GM18517 (cell line): ENCODE measurements at regions not wholly inside any gene's neighbourhood (a gene's known extent, or its start where the extent isn't known, plus 50 kb on each side); places are given as distances from the start of the nearest gene placed in this dataset.

ENCODE experiments used
- ATAC-seq: cut with Tn5 transposase; IDR thresholded peaks from one replicate; pipeline ENCODE4 v1.9.1; 2021; ENCODE audit warnings: mild to moderate bottlenecking, moderate library complexity; ENCODE audit not compliant: unreplicated experiment

DNA sequence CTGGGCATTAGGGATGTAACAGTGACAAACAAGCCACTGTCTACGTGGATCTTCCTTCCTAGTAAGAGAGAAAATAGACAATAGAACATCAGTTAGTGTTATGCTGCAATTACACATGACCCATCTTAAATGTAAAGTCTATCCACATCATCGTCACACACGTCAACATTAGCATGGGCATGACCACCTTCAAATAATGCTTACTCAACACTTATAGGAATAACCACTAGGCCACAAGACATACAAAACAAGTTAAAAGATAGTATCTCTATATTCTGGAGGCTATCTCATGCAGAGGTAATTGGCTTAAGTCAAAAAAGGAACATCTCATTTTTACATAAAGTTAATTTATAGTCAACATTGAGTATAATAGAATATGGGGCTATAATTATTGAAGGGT is 156.5 kb downstream of the MOXD1 start:
- no peak for ATAC-seq

DNA sequence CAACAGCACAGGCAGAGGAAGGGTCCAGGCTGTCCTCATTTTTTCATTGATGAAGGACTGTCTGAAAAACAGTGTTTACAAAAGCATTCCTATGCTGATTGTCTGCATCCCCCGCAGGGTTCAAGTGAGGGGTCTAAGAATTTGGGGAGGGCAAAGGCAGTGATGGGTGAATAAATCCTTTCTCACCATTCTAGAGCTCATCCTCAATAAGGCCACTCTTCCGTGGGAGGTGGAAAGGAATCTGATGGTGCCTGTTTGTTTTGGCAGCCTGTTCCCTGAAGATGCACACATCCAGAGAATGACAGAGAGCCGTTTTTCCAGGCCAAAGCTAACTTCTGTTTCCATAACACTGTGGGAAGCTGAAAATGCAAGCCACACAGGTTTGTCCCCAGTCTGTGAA is 164.5 kb downstream of the MOXD1 start:
- no peak for ATAC-seq

DNA sequence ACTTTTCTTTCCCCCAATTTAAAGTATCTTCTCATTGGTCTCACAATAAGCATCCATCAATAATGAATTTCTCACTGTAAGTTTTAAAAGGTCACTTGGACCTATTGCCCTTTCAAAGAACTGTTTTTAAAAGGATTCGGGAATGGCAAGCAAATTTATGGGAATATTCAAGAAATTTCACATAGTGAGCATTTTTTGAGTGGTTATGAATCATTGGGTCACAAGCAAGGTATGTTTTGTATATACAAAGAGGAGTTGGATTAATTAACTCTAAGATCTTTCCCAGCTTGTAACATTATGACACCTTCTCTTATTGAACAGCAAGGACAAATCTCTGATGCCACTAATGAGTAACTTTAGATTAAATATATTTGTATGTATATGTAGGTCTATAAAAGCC is 165.0 kb downstream of the MOXD1 start:
- no peak for ATAC-seq

DNA sequence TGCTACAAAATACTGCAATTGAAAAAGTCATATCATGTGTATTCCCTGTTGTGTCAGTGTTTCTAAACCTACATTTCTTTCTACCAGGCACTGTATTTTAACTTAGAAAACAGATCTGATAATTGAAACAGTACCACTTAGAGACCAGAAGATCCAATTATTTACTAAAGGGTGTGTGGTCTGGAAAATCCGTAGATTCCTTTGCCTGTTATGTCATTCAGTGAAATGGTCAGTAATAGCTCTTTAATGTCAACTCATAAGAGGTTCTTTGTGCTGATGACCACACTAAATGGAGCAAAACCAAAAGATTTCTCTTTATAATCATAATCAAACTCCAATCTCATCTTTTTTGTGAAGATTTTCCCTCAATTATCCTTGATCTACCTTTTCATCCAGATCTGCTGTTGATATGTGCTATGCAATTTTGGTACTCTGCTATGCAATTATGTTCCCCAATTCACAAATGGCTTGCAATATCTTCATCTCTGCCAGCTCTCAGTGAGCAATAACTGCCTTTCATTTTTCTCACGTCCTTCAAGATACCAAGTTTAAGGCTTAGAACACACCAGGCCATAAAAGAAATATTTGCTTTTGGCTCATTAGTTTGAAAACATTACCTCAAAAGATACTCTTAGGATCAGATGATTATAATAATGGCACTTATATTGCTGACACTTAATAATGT is 165.5 kb downstream of the MOXD1 start:
- no peak for ATAC-seq

DNA sequence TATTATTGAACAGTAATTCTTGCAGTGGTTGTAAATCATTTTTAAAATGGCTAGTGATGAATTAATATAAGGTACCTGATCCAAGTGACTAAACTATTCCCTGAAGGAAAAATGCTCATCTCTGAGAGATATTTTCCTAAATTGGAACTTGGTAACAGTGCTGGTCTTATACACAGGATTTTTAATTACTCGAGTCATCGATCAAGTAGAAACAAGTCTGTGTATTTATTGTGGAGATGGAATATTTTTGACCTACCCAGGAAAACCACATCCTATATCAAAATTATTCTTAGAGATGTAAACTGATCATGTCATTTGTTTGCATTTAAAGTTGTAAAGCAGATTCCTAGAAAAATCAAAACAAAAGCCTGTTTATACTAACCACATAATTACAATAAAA is 166.9 kb downstream of the MOXD1 start:
- ATAC-seq: no peak

DNA sequence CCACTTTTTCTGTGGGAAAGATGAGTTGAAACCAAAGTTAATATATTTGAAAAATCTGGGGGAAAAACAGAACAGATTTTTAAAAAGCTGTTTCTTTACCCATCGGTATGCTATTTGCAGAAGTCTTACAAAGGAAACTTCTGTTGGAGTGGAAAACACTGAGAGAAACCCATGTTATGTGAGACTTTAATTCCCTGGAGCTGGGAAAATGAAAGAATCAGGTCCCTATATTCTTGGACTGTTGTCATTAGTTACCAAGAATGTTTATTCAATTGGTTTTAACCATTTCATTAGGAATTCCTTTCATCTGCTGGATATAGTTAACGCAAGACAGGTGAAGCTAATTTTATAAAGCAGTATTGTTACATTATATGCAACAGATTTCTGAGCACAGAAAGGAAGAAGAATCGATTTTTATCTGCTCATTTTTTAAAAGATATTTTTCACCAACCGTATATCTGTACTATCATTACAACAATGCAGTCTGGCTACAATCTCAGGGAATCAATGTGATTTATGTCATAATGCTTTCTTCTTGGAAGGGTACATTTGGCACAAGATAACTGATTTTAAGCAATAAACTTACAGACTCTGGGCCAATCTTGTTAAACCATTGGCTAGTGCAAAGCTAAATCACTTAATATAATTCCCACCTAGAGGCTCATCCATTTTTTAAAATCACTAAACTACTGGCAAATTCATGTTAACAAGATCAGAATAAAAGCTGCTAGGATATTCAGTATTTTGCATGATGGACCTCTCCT is 170.0 kb downstream of the MOXD1 start:
- ATAC-seq: no peak

DNA sequence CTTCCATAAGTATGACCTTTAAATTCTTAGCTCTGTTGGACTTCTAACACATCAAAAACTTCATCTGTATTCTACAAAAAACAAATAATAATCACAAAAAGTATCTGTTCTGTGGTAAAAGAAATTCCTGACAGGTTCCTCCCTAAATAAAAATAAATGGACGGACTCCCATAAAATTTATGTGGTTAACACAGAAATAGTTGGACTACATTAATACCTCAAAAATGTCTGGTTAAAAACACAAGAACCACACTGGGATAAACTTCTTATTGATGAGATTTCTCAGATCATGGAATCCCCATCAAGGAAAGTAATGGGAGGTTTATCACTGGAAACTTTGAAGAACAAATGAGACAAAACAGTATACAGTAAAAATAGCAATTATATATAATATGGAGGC is 172.4 kb downstream of the MOXD1 start:
- ATAC-seq: no peak

DNA sequence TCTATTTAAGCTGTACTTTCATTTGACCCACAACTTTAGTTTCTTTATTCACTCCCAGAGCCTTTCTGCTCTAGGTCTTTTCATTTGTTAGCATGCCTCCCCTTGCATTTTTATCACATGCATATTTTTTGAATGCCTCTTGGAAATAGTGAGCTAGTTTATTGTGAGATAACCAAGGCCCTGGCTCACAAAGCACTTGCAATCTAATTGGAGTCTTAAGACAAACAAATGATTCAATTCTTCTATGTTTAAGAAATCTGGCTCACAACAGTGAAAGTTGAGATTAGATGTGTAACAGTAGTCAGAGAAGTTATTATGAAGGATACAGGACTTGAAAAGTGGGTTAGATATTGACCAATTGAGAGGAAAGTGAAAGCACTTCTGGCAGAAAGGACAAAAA is 173.4 kb downstream of the MOXD1 start:
- ATAC-seq: no peak

DNA sequence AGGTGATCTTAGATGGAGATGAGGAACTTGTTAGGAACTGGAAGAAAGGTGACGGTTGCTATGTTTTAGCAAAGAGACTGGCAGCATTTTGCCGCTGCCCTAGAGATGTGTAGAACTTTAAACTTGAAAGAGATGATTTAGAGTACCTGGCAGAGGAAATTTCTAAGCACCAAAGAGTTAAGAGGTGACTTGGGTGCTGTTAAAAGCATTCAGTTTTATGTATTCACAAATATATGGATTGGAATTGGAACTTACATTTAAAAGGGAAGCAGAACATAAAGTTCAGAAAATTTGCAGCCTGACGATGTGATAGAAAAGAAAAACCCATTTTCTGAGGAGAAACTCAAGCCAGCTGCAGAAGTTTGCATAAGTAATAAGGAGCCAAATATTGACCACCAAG is 176.3 kb downstream of the MOXD1 start:
- no peak for ATAC-seq

DNA sequence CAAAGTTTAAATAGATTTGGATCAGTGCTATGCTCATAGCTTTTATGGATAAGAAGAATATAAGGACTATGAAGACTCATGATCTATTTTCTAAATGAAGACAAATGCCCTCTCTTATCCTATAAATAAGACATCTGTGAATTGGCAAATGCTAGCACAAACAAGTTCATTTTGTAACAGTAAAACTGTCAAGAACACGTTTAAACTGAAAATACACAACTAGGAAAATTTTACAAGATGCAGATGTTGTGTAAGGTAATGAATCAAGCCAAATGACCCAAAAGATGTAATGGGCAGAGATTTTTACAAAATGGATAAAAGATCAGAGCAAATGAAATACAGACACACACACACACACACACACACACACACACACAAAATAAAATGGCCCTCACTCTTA is 180.5 kb downstream of the MOXD1 start:
- ATAC-seq: no peak

DNA sequence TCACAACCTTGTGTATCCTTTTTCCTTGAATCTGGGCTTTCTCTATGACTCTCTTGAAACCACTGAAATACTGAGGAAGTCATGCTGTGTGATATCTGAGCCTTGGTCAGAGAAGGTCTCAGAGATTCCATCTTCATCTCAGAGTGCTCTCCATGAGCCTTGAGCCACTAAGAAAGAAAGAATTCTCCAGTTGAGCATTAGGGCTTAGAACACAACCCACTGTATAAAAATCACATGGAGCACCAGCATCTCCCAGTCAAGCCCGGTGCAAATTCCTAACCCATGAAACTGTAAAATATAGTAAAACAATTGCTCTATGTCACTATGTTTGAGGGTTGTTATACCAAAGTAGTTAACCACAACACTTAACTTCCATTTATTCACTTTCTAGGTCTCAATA is 181.4 kb downstream of the MOXD1 start:
- ATAC-seq: no peak

DNA sequence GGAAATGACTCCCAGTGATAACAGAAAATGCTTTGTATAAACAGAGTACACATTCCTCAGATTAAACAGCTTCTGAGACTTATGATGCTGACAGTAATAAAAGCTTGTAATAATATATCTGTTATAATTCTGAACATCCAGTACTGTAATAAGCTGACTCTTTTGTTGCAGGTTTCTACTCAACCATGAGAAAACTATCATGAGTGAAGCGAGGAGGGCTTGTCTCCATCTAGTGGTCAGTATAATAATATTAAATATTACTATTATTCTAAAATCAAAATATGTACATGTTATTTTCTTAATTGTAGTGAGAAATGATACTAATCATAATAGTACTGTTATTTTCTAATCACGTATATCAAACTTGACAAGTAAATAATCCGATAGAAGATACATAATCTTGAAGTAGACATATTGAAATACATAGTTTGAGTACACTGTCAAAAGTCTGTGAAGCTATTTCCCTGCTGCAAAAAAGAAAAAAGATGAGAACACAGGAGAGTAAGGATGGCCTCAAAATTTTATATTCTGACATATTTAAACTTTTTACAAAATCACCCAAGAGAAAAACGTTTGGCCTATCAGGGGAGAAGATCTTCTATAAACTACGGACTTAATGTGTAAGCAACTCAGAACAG is 183.1 kb downstream of the MOXD1 start:
- ATAC-seq: no peak

DNA sequence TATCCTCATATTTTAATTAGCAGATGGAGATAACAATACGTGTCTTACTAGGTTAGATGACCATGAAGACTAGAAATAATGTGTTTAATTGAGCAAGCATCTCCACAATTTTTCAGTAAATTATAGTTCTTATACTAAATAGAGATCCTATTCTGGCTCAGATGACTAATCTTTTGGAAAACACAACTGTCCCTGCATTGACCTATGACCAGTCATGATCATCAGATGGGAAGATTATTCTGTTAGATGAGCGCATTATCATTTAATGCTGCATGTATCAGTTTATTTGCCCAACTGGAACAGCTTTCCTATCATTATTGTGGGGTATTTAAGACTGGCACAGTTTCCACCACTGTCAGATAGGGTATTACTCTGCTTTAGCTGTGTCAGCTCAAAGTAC is 185.5 kb downstream of the MOXD1 start:
- no peak for ATAC-seq

DNA sequence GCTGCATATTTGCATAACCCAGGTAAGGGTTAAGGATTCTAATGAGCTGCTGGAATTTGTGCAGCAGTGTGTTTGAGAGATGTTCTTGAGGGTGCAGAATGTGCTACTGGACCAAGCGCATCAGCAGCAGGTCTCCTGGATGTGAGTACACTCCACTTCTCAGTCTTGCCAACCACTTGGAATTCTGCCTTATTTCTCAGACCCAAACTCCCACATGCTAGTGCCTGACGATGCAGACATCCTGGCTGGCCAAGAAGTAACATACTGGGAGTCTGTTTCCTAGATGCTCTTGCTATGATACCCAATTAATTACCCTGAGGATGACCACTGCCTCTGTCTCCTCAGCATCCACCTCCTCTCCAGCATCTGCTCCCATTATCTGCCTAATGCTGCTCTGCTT is 186.6 kb downstream of the MOXD1 start:
- ATAC-seq: no peak

DNA sequence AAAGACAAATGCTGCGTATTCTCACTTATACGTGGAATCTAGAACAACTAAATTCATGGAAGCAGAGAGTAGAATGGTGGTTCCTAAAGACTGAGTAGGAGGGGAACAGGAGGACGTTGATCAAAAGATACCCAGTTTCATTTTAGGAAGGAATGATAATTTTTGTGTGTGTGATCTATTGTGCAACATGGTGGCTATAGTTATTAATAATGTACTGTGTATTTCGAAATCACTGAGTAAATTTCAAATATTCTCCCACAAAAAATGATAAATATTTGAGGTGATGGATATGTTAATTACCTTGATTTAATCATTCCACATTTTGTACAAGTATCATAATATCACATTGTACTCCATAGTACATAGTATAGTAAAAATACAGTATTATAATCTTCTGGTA is 187.5 kb downstream of the MOXD1 start:
- ATAC-seq: no peak

DNA sequence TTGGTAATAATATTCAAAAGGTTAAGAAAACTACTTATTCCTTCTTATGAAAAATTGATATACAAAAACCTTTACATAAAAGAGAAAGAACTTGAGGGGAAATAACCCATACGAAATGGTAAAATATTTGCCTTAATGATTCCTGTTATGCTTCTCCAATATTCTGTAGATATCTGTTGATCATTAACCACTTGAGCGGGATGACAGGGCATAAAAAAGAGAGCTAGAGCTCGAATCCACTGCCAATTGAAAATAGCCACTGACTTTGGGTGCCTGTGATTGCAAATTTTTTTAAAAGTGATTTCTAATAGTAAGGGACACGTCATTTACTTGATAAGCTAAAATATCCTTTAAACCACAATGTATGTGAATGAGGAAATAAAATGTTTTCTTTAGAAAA is 188.1 kb downstream of the MOXD1 start:
- ATAC-seq: no peak

DNA sequence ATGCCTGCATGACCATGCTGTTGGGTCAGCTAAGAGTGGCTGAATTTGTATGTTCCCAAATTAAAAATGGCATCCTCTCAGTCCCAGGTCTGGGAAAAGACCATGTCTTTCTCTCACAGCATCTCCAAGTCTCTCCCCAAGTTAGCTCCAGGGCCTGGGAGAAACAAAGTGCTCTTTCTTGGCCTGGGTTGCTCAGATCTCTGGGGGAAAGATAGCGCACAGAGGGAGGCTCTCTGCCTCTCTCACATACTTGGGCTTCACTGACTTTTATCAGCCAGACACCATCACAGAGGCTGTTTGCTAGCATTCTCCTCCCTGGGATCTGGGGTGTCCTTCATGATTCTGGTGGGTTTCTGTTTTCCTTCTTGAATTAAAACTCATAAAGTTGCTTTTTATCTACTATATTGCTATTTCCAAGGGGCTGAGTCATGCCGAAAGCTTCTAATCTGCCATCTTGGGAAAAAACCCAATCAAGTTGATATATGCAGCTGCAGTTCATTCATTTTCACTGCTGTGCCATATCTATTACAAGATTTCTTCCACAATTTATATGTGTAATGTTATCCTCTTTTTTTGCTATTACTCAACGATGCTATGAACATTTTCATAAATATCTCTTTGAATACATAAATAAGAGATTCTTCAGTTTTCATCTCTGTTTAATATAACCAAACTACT is 190.2 kb downstream of the MOXD1 start:
- ATAC-seq: no peak

DNA sequence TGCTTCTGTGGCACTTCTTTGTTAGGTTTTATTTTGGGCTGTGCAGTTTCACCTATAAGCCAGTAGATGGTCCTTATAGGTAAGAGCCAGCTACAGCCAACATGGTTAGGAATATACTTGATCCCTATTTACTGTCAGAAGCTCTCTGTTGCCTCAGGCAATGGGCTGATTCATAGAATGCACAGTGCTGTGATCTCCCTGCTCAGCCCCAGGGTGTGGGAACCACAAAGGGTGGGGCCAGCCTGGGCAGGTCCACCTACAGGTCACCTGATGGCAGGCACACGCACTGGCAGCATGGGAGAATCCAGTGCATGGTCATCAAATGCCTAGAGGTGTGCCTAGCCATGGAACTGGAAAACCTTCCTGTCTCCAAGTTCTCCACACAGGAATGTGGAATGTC is 191.9 kb downstream of the MOXD1 start:
- ATAC-seq: no peak

DNA sequence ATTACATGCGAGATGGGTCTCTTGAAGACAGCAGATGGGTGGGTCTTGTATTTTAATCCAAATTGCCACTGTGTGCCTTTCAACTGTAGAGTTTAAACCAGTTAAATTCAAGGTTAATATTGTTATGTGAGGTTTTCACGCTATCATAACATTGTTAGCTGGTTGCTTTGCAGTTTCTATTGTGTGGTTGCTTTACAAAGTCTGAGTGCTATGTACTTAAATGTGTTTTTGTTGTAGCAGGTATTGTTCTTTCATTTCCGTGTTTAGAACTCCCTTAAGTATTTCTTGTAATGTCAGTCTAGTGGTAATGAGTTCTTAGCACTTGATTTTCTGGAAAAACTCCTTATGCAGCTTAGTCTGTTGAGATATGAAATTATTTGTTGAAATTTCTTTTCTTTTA is 193.3 kb downstream of the MOXD1 start:
- ATAC-seq: no peak

DNA sequence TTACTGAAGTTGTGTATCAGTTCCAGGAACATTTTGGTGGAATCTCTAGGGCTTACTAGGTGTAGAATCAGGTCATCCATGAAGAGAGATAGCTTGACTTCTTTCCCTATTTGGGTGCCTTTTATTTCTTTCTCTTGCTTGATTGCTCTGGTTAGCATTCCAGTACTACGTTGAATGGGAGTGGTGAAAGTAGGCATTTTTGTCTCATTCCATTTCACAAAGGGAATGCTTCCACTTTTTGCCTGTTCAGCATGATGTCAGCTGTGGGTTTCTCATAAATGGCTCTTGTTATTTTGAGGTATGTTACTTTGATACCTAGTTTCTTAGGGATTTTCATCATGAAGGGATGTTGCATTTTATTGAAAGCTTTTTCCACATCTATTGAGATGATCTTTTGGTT is 195.3 kb downstream of the MOXD1 start:
- no peak for ATAC-seq

DNA sequence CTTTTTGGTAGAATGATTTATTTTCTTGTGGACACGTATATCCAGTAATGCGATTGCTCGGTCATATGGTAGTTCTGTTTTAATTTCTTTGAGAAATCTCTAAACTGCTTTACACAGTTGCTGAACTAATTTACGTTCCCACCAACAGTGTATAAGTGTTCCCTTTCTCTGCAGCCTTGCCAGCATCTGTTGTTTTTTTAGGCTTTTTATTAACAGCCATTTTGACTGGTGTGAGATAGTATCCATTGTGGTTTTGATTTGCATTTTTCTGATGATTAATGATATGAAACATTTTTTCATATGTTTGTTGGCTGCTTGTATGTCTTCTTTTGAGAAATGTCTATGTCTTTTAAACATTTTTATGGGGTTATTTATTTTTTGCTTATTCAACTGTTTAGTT is 196.7 kb downstream of the MOXD1 start:
- ATAC-seq: no peak

DNA sequence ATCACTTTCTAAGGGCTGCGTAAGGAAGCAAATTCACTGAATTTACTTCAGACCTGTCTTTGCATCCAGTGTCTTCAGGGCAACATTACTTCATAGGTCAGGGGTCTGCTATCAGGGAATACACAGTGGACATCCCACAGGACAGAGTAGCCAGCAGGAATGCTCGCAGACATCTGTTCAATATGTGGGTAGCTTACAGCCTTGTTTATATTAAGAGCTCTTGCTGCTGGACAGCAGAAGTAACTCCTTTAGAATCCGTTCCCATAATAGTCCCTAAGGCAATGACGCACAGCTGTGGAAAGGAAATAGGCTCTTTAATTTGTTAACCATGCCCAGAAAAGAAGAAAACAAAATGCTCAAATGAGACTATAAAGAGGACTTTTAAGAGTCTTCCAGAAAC is 198.7 kb downstream of the MOXD1 start:
- ATAC-seq: no peak
